ENCODE measurements at regions not wholly inside any gene's neighbourhood (a gene's known extent, or its start where the extent isn't known, plus 50 kb on each side); places are given as distances from the start of the nearest gene placed in this dataset.

GRCh38 chr3:90102146-90102545 lies 994.7 kb downstream of the EPHA3 start:
- ChIA-PET POLR2A (ENCODE audit: partially characterized antibody) (no interaction called here), CTCF (ENCODE audit: partially characterized antibody) (interaction anchor here (0.6 to 1.4 kb wide), 3 partner anchors 9 to 1883 kb away, joined by 3 to 5 read pairs (median 4); no protein-coding TSS in a partner anchor)
- Histone ChIP-seq H3K4me3 (ENCODE audit: extremely low read depth in 1 of 4, insufficient read depth in 2 of 4, low read depth in 3 of 4, low read length in 4 of 4) (no peak overlapping the region), H4K20me1 (replicated peaks in 1 of 2; ENCODE audit: control insufficient read depth in 1 of 2, insufficient read depth in 2 of 2, low read length in 2 of 2) (no peaks in the 10 kb centered on the region), H2AFZ (ENCODE audit: low read length) (no peak overlapping the region), H3K23me2 (ENCODE audit: low read depth, low read length) (no peaks in the 10 kb centered on the region), H3K14ac (ENCODE audit: insufficient read length) (no peak overlapping the region), H3K4me1 (replicated peaks in 1 of 4; ENCODE audit: control insufficient read depth in 3 of 4, insufficient read depth in 4 of 4, low read length in 3 of 4) (no peaks in the 10 kb centered on the region), H3K79me1 (ENCODE audit: low read depth, low read length) (no peaks in the 10 kb centered on the region), H3K27me3 (replicated peaks in 1 of 4; ENCODE audit: control insufficient read depth in 3 of 4, extremely low read depth in 1 of 4, insufficient read depth in 3 of 4, low read length in 3 of 4) (no peaks in the 10 kb centered on the region), H3K18ac (ENCODE audit: extremely low read depth, low read length) (no peak overlapping the region), H3K9ac (replicated peaks in 1 of 4; ENCODE audit: extremely low read depth in 1 of 4, low read depth in 3 of 4, low read length in 3 of 4) (no peak overlapping the region), H3K9me3 (ENCODE audit: insufficient read depth in 2 of 2, low read depth in 1 of 2, low read length in 1 of 2) (no peaks in the 10 kb centered on the region), H4K91ac (replicated peaks; ENCODE audit: insufficient read length, low read length) (no peak overlapping the region), H4K5ac (ENCODE audit: insufficient read length, low read depth, low read length) (no peak overlapping the region), H3K27ac (ENCODE audit: low read depth, low read length) (no peak overlapping the region), H2BK5ac (ENCODE audit: low read depth, low read length) (no peak overlapping the region), H2BK20ac (ENCODE audit: low read length) (no peak overlapping the region), H2BK120ac (replicated peaks; ENCODE audit: low read depth, low read length) (no peak overlapping the region), H3K23ac (ENCODE audit: insufficient read length) (no peak overlapping the region), H4K8ac (ENCODE audit: extremely low read depth, insufficient read depth, low read length) (no peak overlapping the region), H2AK5ac (ENCODE audit: low read depth, low read length) (no peak overlapping the region), H3K79me2 (ENCODE audit: control insufficient read depth in 1 of 2, insufficient read depth in 2 of 2, low read length in 2 of 2) (no peaks in the 10 kb centered on the region), H3K36me3 (ENCODE audit: control insufficient read depth in 2 of 4, insufficient read depth in 4 of 4, low read length in 3 of 4) (no peaks in the 10 kb centered on the region), H2BK15ac (ENCODE audit: low read length) (no peak overlapping the region), H2BK12ac (ENCODE audit: low read depth, low read length) (no peak overlapping the region), H3K4ac (replicated peaks; ENCODE audit: insufficient read length, low read depth, low read length) (no peak overlapping the region), H3K56ac (replicated peaks; ENCODE audit: insufficient read length, low read depth, low read length) (no peak overlapping the region), H3K4me2 (ENCODE audit: insufficient read depth in 1 of 2, low read depth in 2 of 2, low read length in 2 of 2) (no peak overlapping the region)
- DNase-seq (ENCODE audit: low read depth in 1 of 2, low spot score in 2 of 2), result no peak
- FAIRE-seq, result no peak
- TF ChIP-seq SIN3A (conservative IDR thresholded peaks at IDR 0.05 in 1 of 2, IDR thresholded peaks at IDR 0.05 in 1 of 2; ENCODE audit: low read depth in 1 of 2, low read length in 2 of 2), result no peak
- no peak for TF ChIP-seq RBBP5 (IDR thresholded peaks at IDR 0.05; ENCODE audit: borderline replicate concordance, low read depth, low read length)
- no peak for TF ChIP-seq KDM4A (IDR thresholded peaks at IDR 0.05; ENCODE audit: low read depth, low read length, severe bottlenecking)
- no peak for TF ChIP-seq EP300 (IDR thresholded peaks at IDR 0.05; ENCODE audit: borderline replicate concordance in 1 of 2, low read depth in 2 of 2, low read length in 2 of 2)
- no peak for TF ChIP-seq NANOG (IDR thresholded peaks at IDR 0.05; ENCODE audit: insufficient read depth, low read depth, low read length, poor library complexity, severe bottlenecking)
- TF ChIP-seq EGR1 (IDR thresholded peaks at IDR 0.05; ENCODE audit: borderline replicate concordance, low read depth, low read length), result no peak
- no peak for TF ChIP-seq SP2 (IDR thresholded peaks at IDR 0.05; ENCODE audit: low read length)
- no peak for TF ChIP-seq JUND (IDR thresholded peaks at IDR 0.05; ENCODE audit: low read length)
- TF ChIP-seq KDM1A (IDR thresholded peaks at IDR 0.05; ENCODE audit: borderline replicate concordance, low read length), result no peak
- TF ChIP-seq POLR2AphosphoS5 (IDR thresholded peaks at IDR 0.05; ENCODE audit: low read depth, low read length), result no peak

All from H1 (cell line).